K562 (cell line): ENCODE measurements at regions not wholly inside any gene's neighbourhood (a gene's known extent, or its start where the extent isn't known, plus 50 kb on each side); places are given as distances from the start of the nearest gene placed in this dataset.

Experiments
- ATAC-seq: fragments of 200-7000 bp; cut with Tn5 transposase; 3 replicates; pipeline ENCODE4 v1.9.1; 2020; ENCODE audit warnings: moderate library complexity
- BruUV-seq: library from RNA; stranded (reverse); fragments of 400-500 nt; replicated peaks from 2 replicates; lab custom pipeline; 2021; lab: Mats Ljungman, UMichigan
- CTCF ChIA-PET: fragments of 300-600 bp; formaldehyde crosslinking; extraction: SDS; loops from one replicate; lab custom pipeline; 2021; ENCODE audit warnings: low intra/inter-chr PET ratio; lab: Yijun Ruan, JAX
- POLR2A ChIA-PET: fragments of 300-600, 350-650 bp; sonication (Branson Sonifier 250); formaldehyde crosslinking; extraction: SDS; loops from one replicate; lab custom pipeline; 2021; ENCODE audit warnings: antibody characterized with exemption, inconsistent platforms; lab: Yijun Ruan, JAX
- DNase-seq, 4 experiments: peaks; one replicate each; pipeline versions ENCODE4 v3.0.0 to v3.0.0-alpha.2; 2011 to 2018; ENCODE audit warnings: low spot score in 3 of 4, mixed read lengths in 3 of 4; ENCODE audit errors: extremely low read depth in 1 of 4
- FAIRE-seq: peaks from 2 replicates; lab custom pipeline; 2011; peaks lifted over from hg19 to GRCh38; lab: Jason Lieb, UNC
- H2AFZ ChIP-seq: 2 replicates; pipeline ENCODE4 v1.6.0; 2011; ENCODE audit warnings: low read depth, low read length, control low read depth, inconsistent platforms
- H3K27ac ChIP-seq: fragments of 200-600 bp; 3 replicates; pipeline ENCODE4 v1.8.0; 2011; ENCODE audit warnings: low read depth, mild to moderate bottlenecking, control low read depth, inconsistent platforms, low read length, moderate library complexity, mixed read lengths; ENCODE audit errors: extremely low read depth
- H3K27me3 ChIP-seq, 2 experiments: fragments of 300-600 bp in 1 of 2; 2 replicates in 1 of 2; 3 replicates in 1 of 2; pipeline versions ENCODE4 v1.6.0 to v1.8.0; 2011; ENCODE audit warnings: inconsistent platforms in 2 of 2, low read length in 2 of 2, mild to moderate bottlenecking in 1 of 2, mixed read lengths in 1 of 2, moderate library complexity in 1 of 2; ENCODE audit not compliant: control insufficient read depth in 2 of 2, insufficient read depth in 2 of 2
- H3K36me3 ChIP-seq: fragments of 300-600 bp; 3 replicates; pipeline ENCODE4 v1.8.0; 2011; ENCODE audit warnings: mild to moderate bottlenecking, low read length, inconsistent platforms; ENCODE audit not compliant: control insufficient read depth, insufficient read depth
- H3K4me1 ChIP-seq, 2 experiments: fragments of 200-600 bp in 1 of 2; replicated peaks in 1 of 2; 2 replicates in 1 of 2; 3 replicates in 1 of 2; pipeline versions ENCODE4 v1.5.1 to v1.8.0; 2011; ENCODE audit warnings: inconsistent platforms in 2 of 2, low read length in 2 of 2, mild to moderate bottlenecking in 1 of 2, mixed read lengths in 1 of 2, moderate library complexity in 1 of 2; ENCODE audit not compliant: control insufficient read depth in 2 of 2, insufficient read depth in 2 of 2
- H3K4me2 ChIP-seq: 2 replicates; pipeline ENCODE4 v1.6.1; 2011; ENCODE audit warnings: low read length, control low read depth, inconsistent platforms, mixed read lengths; ENCODE audit not compliant: insufficient read depth
- H3K4me3 ChIP-seq: fragments of 200-600 bp; sonication (generic), shearing (Covaris generic); 2 replicates; pipeline ENCODE4 v1.5.1; 2016; ENCODE audit warnings: control low read depth, inconsistent platforms
- H3K79me2 ChIP-seq: fragments of 200-600 bp; 3 replicates; pipeline ENCODE4 v1.8.0; 2011; ENCODE audit warnings: low read length, inconsistent platforms; ENCODE audit not compliant: control insufficient read depth, insufficient read depth
- H3K9ac ChIP-seq, 2 experiments: 2 replicates each; pipeline versions ENCODE4 v1.6.0 to v1.6.1; 2011; ENCODE audit warnings: low read depth in 2 of 2, low read length in 2 of 2, control low read depth in 1 of 2, inconsistent platforms in 1 of 2, mild to moderate bottlenecking in 1 of 2, mixed read lengths in 1 of 2; ENCODE audit not compliant: insufficient read depth in 1 of 2
- H3K9me1 ChIP-seq: one replicate; pipeline ENCODE4 v1.6.0; 2011; ENCODE audit warnings: inconsistent platforms, mild to moderate bottlenecking, low read length, moderate library complexity; ENCODE audit not compliant: control insufficient read depth, insufficient read depth
- H3K9me3 ChIP-seq: replicated peaks from 2 replicates; pipeline ENCODE4 v1.5.1; 2011; ENCODE audit warnings: low read depth, low read length, inconsistent platforms; ENCODE audit not compliant: control insufficient read depth, insufficient read depth
- H4K20me1 ChIP-seq: replicated peaks from 2 replicates; pipeline ENCODE4 v1.6.1; 2011; ENCODE audit warnings: low read length, inconsistent platforms, mixed read lengths; ENCODE audit not compliant: control insufficient read depth, insufficient read depth
- E4F1 ChIP-seq: fragments of 250-450 bp; sonication (Bioruptor Pico); IDR thresholded peaks from 2 replicates; pipeline ENCODE4 v1.5.0; 2021; ENCODE audit warnings: mild to moderate bottlenecking, borderline replicate concordance
- POLR2B ChIP-seq: fragments of 450-650 bp; IDR thresholded peaks from 2 replicates; pipeline ENCODE4 v1.6.1; 2018; ENCODE audit warnings: low read depth; ENCODE audit not compliant: partially characterized antibody
- SFPQ ChIP-seq: fragments of 200-400 bp; formaldehyde crosslinking; IDR thresholded peaks from 2 replicates; pipeline ENCODE4 v1.6.1; 2017; ENCODE audit warnings: mild to moderate bottlenecking, low read depth, low read length, moderate library complexity
- SLC30A9 ChIP-seq: fragments of 250-450 bp; sonication (Bioruptor Pico); IDR thresholded peaks from 2 replicates; pipeline ENCODE4 v1.8.0; 2022; ENCODE audit warnings: mild to moderate bottlenecking, moderate library complexity
- WGBS: fragments of 100-300 bp; shearing (Covaris generic); methylation state at CpG from one replicate; pipeline ENCODE4 v1.1.6; 2016; ENCODE audit warnings: low coverage, mixed read lengths; ENCODE audit not compliant: insufficient coverage; ENCODE audit errors: missing lambda C conversion rate; 5-methylcytosine and 5-hydroxymethylcytosine counted together
- in situ Hi-C: fragments of 300-500 bp; cut with MboI; formaldehyde crosslinking; loops from 4 replicates; pipeline ENCODE4 v1.15.0; 2018; ENCODE audit warnings: inconsistent platforms, mixed read lengths
- intact Hi-C: fragments of 100-400 bp; cut with micrococcal nuclease; formaldehyde crosslinking; loops from 2 replicates; pipeline ENCODE4 v1.14.2; 2022

GRCh38 chr7:68417002-68417401 lies 1181.3 kb upstream of the AUTS2 start:
- ChIA-PET CTCF (no interaction called here), POLR2A (no interaction called here)
- TF ChIP-seq SFPQ, result no peak
- no peak for TF ChIP-seq SLC30A9 (CRISPR knock-in tag)
- no peak for TF ChIP-seq POLR2B
- no peak for TF ChIP-seq E4F1 (CRISPR knock-in tag)
- BruUV-seq, result no TSS peak
- H3K27ac ChIP-seq, result no peak overlapping the region
- no peaks in the 10 kb centered on the region for H3K27me3 ChIP-seq
- H3K4me3 ChIP-seq, result no peak overlapping the region
- intact Hi-C loops, result no loop called here
- in situ Hi-C loops, result no loop called here
- DNase-seq (no peak), FAIRE-seq (no peak), ATAC-seq (no peak)
- no peaks in the 10 kb centered on the region for H3K4me1 ChIP-seq
- no peaks in the 10 kb centered on the region for H3K79me2 ChIP-seq
- H3K9me1 ChIP-seq, result no peaks in the 10 kb centered on the region
- no peak overlapping the region for H2AFZ ChIP-seq
- no peak overlapping the region for H3K4me2 ChIP-seq
- H3K36me3 ChIP-seq, result no peaks in the 10 kb centered on the region
- no peak overlapping the region for H3K9ac ChIP-seq
- no peaks in the 10 kb centered on the region for H4K20me1 ChIP-seq
- 12% methylated on average over 2 of the region's 2 CpGs for WGBS
- H3K9me3 ChIP-seq, result no peaks in the 10 kb centered on the region
